B cell (primary cell): ENCODE measurements at regions not wholly inside any gene's neighbourhood (a gene's known extent, or its start where the extent isn't known, plus 50 kb on each side); places are given as distances from the start of the nearest gene placed in this dataset.

ENCODE experiments used
- ATAC-seq: fragments of 200-7000 bp; cut with Tn5 transposase; one replicate; pipeline ENCODE4 v1.10.0; 2021; ENCODE audit warnings: low read depth, mild to moderate bottlenecking, moderate number of reproducible peaks, moderate library complexity
- CTCF ChIA-PET: fragments of 350-600 bp; sonication (Branson Sonifier 250); formaldehyde crosslinking; loops from one replicate; lab custom pipeline; 2021; ENCODE audit warnings: antibody characterized with exemption, inconsistent platforms; lab: Charles Lee
- POLR2A ChIA-PET: fragments of 350-600 bp; sonication (Branson Sonifier 250); formaldehyde crosslinking; loops from one replicate; lab custom pipeline; 2021; ENCODE audit warnings: antibody characterized with exemption; lab: Charles Lee
- DNase-seq: peaks from one replicate; pipeline ENCODE4 v3.0.0; 2013
- H2AFZ ChIP-seq: 2 replicates; pipeline ENCODE4 v1.6.1; 2012; ENCODE audit warnings: mild to moderate bottlenecking, low read depth, low read length; ENCODE audit not compliant: insufficient read depth, poor library complexity, severe bottlenecking
- H3K27ac ChIP-seq, 2 donors: 1 replicate in 1 of 2; 2 replicates in 1 of 2; pipeline ENCODE4 v1.5.1; 2012 to 2013; ENCODE audit warnings: low read length in 2 of 2, mild to moderate bottlenecking in 2 of 2, moderate library complexity in 1 of 2
- H3K27me3 ChIP-seq, 4 experiments: fragments of 200-600 bp in 1 of 4; sonication (generic) in 1 of 4; replicated peaks in 1 of 4; 1 replicate in 2 of 4; 2 replicates in 2 of 4; pipeline versions ENCODE4 v1.6.1 to v1.7.0; 2013 to 2016; ENCODE audit warnings: low read length in 3 of 4, mild to moderate bottlenecking in 2 of 4, mixed read lengths in 1 of 4, moderate library complexity in 1 of 4; ENCODE audit not compliant: insufficient read depth in 4 of 4, control insufficient read depth in 3 of 4; ENCODE audit errors: control extremely low read depth in 1 of 4
- H3K36me3 ChIP-seq, 2 experiments: replicated peaks in 1 of 2; 1 replicate in 1 of 2; 2 replicates in 1 of 2; pipeline versions ENCODE4 v1.6.1 to v1.7.1; 2013; ENCODE audit warnings: low read length in 1 of 2; ENCODE audit not compliant: insufficient read depth in 2 of 2, control insufficient read depth in 1 of 2; ENCODE audit errors: control extremely low read depth in 1 of 2, extremely low read depth in 1 of 2
- H3K4me1 ChIP-seq, 2 donors: fragments of 200-600 bp in 1 of 2; sonication (generic) in 1 of 2; 1 replicate in 1 of 2; 2 replicates in 1 of 2; pipeline versions ENCODE4 v1.5.1 to v1.6.1; 2013 to 2017; ENCODE audit warnings: low read length in 2 of 2; ENCODE audit not compliant: control insufficient read depth in 2 of 2, insufficient read depth in 2 of 2
- H3K4me2 ChIP-seq: replicated peaks from 2 replicates; pipeline ENCODE3; 2012; ENCODE audit warnings: mild to moderate bottlenecking, low read depth, low read length; ENCODE audit not compliant: poor library complexity, severe bottlenecking
- H3K4me3 ChIP-seq, 5 experiments: fragments of 200-600 bp in 1 of 5; sonication (generic) in 1 of 5; 1 replicate in 3 of 5; 2 replicates in 2 of 5; pipeline versions ENCODE4 v1.5.1 to v1.7.0; 2011 to 2016; ENCODE audit warnings: low read length in 4 of 5, mild to moderate bottlenecking in 4 of 5, low read depth in 2 of 5, control low read depth in 1 of 5, moderate library complexity in 1 of 5; ENCODE audit not compliant: insufficient read depth in 1 of 5; ENCODE audit errors: control extremely low read depth in 1 of 5, extremely low read depth in 1 of 5
- H3K79me2 ChIP-seq: fragments of 200-600 bp; sonication (generic); one replicate; pipeline ENCODE4 v1.6.0; 2016; ENCODE audit warnings: low read length; ENCODE audit not compliant: control insufficient read depth, insufficient read depth
- H3K9ac ChIP-seq: fragments of 200-600 bp; sonication (generic); 2 replicates; pipeline ENCODE4 v1.6.1; 2017; ENCODE audit warnings: mild to moderate bottlenecking, low read length, moderate library complexity
- H3K9me3 ChIP-seq, 3 donors: one replicate each; pipeline versions ENCODE4 v1.6.1 to v1.7.1; 2013; ENCODE audit warnings: low read length in 2 of 3; ENCODE audit not compliant: control insufficient read depth in 2 of 3, insufficient read depth in 1 of 3; ENCODE audit errors: control extremely low read depth in 1 of 3
- H4K20me1 ChIP-seq: 2 replicates; pipeline ENCODE4 v1.6.0; 2012; ENCODE audit warnings: mild to moderate bottlenecking, low read length; ENCODE audit not compliant: insufficient read depth, control insufficient read depth, poor library complexity, severe bottlenecking
- H3K27ac Mint-ChIP-seq: one replicate; pipeline ENCODE4 v1.8.0; 2021; ENCODE audit warnings: mixed read lengths
- H3K27me3 Mint-ChIP-seq: one replicate; pipeline ENCODE4 v1.8.0; 2021; ENCODE audit warnings: mixed read lengths
- H3K4me1 Mint-ChIP-seq: one replicate; pipeline ENCODE4 v1.8.0; 2021; ENCODE audit warnings: mixed read lengths
- H3K4me3 Mint-ChIP-seq: one replicate; pipeline ENCODE4 v1.8.0; 2021; ENCODE audit warnings: mixed read lengths
- H3K9me3 Mint-ChIP-seq: one replicate; pipeline ENCODE4 v1.8.0; 2022; ENCODE audit warnings: mixed read lengths; ENCODE audit not compliant: insufficient read depth
- CTCF ChIP-seq: fragments of 200-600 bp; IDR thresholded peaks from one replicate; pipeline ENCODE4 v1.8.0; 2022; ENCODE audit warnings: antibody characterized with exemption, mild to moderate bottlenecking
- EZH2 ChIP-seq: IDR thresholded peaks from 2 replicates; pipeline ENCODE4 v1.6.1; 2012; ENCODE audit warnings: borderline replicate concordance, low read depth, mild to moderate bottlenecking, moderate library complexity, low read length; ENCODE audit not compliant: insufficient read depth, poor library complexity, severe bottlenecking
- WGBS: methylation state at CpG from one replicate; pipeline ENCODE4 v1.1.5; 2013; ENCODE audit warnings: missing lambda C conversion rate; ENCODE audit not compliant: insufficient coverage; 5-methylcytosine and 5-hydroxymethylcytosine counted together
- intact Hi-C: fragments of 100-400 bp; cut with micrococcal nuclease; formaldehyde crosslinking; loops from one replicate; pipeline ENCODE4 v1.10.0; 2022

GRCh38 chr14:94690896-94691659 lies 78.8 kb downstream of the GSC start:
- H3K27me3 Mint-ChIP-seq: peaks cover 6% of the 10 kb centered on the region

More at GRCh38 chr14:94690896-94691659, 78.8 kb downstream of the GSC start:
- intact Hi-C loops: loop anchor here (5.0 kb wide), 1 partner anchor 1301 kb away; no protein-coding TSS in a partner anchor
- TF ChIP-seq CTCF (no peak), EZH2 (no peak)
- Histone ChIP-seq H3K9me3 (no peaks in the 10 kb centered on the region), H3K4me3 (no peak overlapping the region), H3K79me2 (no peaks in the 10 kb centered on the region), H3K4me1 (no peaks in the 10 kb centered on the region), H3K27me3 (peaks cover 0 to 2% (median 0%) of the 10 kb centered on the region in 4 experiments), H3K36me3 (no peaks in the 10 kb centered on the region), H3K9ac (no peak overlapping the region), H3K27ac (no peak overlapping the region), H2AFZ (no peak overlapping the region), H3K4me2 (no peak overlapping the region), H4K20me1 (no peaks in the 10 kb centered on the region)
- CTCF ChIA-PET: no interaction called here
- DNase-seq (no peak), ATAC-seq (no peak)
- no peaks in the 10 kb centered on the region for H3K4me1 Mint-ChIP-seq
- no peak overlapping the region for H3K27ac Mint-ChIP-seq
- POLR2A ChIA-PET: no interaction called here
- H3K9me3 Mint-ChIP-seq: no peaks in the 10 kb centered on the region
- no peak overlapping the region for H3K4me3 Mint-ChIP-seq
- 92% methylated on average over 31 of the region's 31 CpGs for WGBS
